IPS-18a (cell line): ENCODE measurements at regions not wholly inside any gene's neighbourhood (a gene's known extent, or its start where the extent isn't known, plus 50 kb on each side); places are given as distances from the start of the nearest gene placed in this dataset.

Experiments
- H3K27ac ChIP-seq: one replicate; pipeline ENCODE4 v1.5.1; 2013; ENCODE audit warnings: low read length
- H3K27me3 ChIP-seq: one replicate; pipeline ENCODE4 v1.6.1; 2013; ENCODE audit warnings: mild to moderate bottlenecking, low read length; ENCODE audit not compliant: control insufficient read depth, insufficient read depth
- H3K36me3 ChIP-seq: one replicate; pipeline ENCODE4 v1.6.1; 2013; ENCODE audit warnings: low read depth, low read length; ENCODE audit not compliant: control insufficient read depth
- H3K4me1 ChIP-seq: one replicate; pipeline ENCODE4 v1.6.1; 2013; ENCODE audit warnings: low read depth, low read length; ENCODE audit not compliant: control insufficient read depth
- H3K4me3 ChIP-seq: one replicate; pipeline ENCODE4 v1.5.1; 2013; ENCODE audit warnings: low read length
- H3K9ac ChIP-seq: one replicate; pipeline ENCODE4 v1.6.1; 2013; ENCODE audit warnings: mild to moderate bottlenecking, low read length, moderate library complexity
- H3K9me3 ChIP-seq: one replicate; pipeline ENCODE4 v1.6.1; 2013; ENCODE audit warnings: low read depth, low read length; ENCODE audit not compliant: control insufficient read depth

DNA sequence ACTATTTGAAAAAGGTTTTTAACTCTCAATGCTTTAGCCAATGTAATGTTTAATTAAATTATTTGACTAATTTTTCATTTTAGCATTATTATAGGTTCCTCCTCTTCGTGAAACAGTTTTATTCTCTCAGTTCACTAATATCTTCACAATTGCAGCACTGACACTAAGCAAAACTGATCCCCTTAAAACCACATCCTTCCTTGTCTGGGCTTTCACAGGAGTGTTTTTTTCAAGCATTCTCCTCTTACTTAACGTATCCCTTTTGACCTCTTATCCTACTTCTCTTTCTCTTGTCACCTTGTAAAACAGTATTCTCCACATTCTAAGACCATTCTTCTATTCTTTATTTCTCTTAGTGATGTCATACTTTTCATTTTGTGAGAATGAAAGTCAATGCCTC lies 112.8 kb downstream of the DSC3 start:
- Histone ChIP-seq H3K27ac (no peak overlapping the region), H3K4me1 (no peaks in the 10 kb centered on the region), H3K9me3 (no peaks in the 10 kb centered on the region), H3K9ac (no peak overlapping the region), H3K27me3 (no peaks in the 10 kb centered on the region), H3K36me3 (no peaks in the 10 kb centered on the region), H3K4me3 (no peak overlapping the region)

DNA sequence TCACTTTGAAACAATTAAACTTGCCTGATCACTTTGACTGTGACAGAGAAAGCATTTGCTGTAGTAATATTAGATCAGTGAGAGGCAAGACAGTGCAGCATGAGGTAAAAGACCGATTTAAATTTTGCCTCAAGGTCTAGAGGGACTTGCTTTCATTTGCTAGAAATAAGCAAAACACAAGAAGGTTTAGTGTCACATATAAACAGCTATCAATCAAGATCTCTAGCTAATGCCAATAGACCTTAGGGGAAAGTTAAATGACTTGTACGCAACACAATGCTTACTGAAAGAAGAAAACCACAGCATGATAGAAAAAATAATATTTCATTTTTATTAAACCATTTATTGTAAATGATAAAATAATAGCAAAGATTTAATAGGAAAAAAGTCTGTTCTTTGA lies 113.5 kb downstream of the DSC3 start:
- Histone ChIP-seq H3K9me3 (no peaks in the 10 kb centered on the region), H3K4me1 (no peaks in the 10 kb centered on the region), H3K27me3 (no peaks in the 10 kb centered on the region), H3K4me3 (no peak overlapping the region), H3K27ac (no peak overlapping the region), H3K9ac (no peak overlapping the region), H3K36me3 (no peaks in the 10 kb centered on the region)

GRCh38 chr18:30927517-30928075 lies 114.9 kb downstream of the DSC3 start:
- no peak overlapping the region for H3K27ac ChIP-seq
- no peaks in the 10 kb centered on the region for H3K4me1 ChIP-seq
- H3K9ac ChIP-seq, result no peak overlapping the region
- H3K9me3 ChIP-seq, result no peaks in the 10 kb centered on the region
- H3K27me3 ChIP-seq, result no peaks in the 10 kb centered on the region
- no peak overlapping the region for H3K4me3 ChIP-seq
- no peaks in the 10 kb centered on the region for H3K36me3 ChIP-seq

DNA sequence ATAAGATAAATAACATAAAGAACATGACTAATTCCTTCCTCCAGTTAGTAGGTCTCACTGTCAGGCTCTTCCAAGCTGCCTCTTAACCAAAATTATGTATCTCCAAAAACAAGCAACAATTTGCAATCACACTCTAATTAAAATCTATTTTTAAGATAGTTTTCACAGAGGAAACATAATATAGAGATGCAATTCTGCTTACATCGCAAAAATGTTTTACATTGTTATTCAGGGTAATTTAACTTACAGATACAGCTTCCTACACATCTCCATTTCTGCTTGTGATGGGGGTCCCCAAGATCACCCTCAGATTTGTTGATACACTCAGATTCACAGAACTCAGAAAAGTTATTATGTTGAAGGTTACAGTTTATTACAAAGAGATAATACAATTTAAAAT lies 115.5 kb downstream of the DSC3 start:
- Histone ChIP-seq H3K36me3 (no peaks in the 10 kb centered on the region), H3K9me3 (no peaks in the 10 kb centered on the region), H3K27me3 (no peaks in the 10 kb centered on the region), H3K27ac (no peak overlapping the region), H3K4me1 (no peaks in the 10 kb centered on the region), H3K9ac (no peak overlapping the region), H3K4me3 (no peak overlapping the region)

GRCh38 chr18:30925795-30926194 lies 116.7 kb downstream of the DSC3 start:
- Histone ChIP-seq H3K27ac (no peak overlapping the region), H3K4me1 (no peaks in the 10 kb centered on the region), H3K36me3 (no peaks in the 10 kb centered on the region), H3K9ac (no peak overlapping the region), H3K4me3 (no peak overlapping the region), H3K27me3 (no peaks in the 10 kb centered on the region), H3K9me3 (no peaks in the 10 kb centered on the region)

- H3K36me3 ChIP-seq, result no peaks in the 10 kb centered on the region
- H3K27ac ChIP-seq, result no peak overlapping the region
- no peak overlapping the region for H3K4me3 ChIP-seq
- H3K27me3 ChIP-seq, result no peaks in the 10 kb centered on the region
- H3K9ac ChIP-seq, result no peak overlapping the region
- H3K4me1 ChIP-seq, result no peaks in the 10 kb centered on the region
- no peaks in the 10 kb centered on the region for H3K9me3 ChIP-seq
Observed at GRCh38 chr18:30920757-30921156, 121.8 kb downstream of the DSC3 start.

DNA sequence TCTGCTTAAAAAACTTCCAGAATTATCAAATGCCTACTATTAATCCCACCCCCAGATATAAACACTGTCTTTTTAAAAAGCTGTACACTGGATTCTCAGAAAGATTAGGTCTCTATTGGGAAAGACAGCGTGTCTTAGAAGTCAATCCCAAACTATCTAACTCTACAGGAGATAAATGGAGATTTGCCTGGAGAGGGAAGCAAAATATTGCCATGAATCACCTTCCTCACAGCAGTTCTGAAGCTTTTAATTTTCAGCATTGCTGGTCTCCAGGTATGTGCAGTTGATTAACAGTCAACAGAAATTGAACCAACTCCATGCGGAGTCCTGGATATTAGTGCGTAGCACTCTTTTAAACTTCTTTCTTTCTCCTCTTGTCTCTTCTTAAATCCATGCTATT lies 122.2 kb downstream of the DSC3 start:
- Histone ChIP-seq H3K9me3 (no peaks in the 10 kb centered on the region), H3K9ac (no peak overlapping the region), H3K27ac (no peak overlapping the region), H3K27me3 (no peaks in the 10 kb centered on the region), H3K4me3 (no peak overlapping the region), H3K36me3 (no peaks in the 10 kb centered on the region), H3K4me1 (no peaks in the 10 kb centered on the region)

DNA sequence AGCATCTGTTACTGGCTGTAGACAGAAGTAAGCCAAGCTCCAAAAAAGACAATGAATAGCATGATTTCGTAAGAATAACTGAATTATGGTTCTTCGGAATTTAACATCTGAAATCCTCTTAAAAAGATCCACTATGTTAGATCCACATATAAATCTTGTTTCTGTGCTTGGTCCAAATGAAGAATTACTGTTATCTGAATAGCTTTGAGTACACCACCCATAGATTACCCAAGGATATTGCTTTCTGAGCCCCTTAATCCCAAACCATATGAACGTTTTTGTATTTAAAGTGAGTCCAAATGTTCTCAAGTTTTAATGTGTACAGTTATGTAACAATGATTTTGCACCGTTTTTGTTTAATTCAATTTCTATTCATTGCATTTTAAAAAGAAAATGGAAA lies 124.9 kb downstream of the DSC3 start:
- H3K9me3 ChIP-seq, result no peaks in the 10 kb centered on the region
- no peaks in the 10 kb centered on the region for H3K36me3 ChIP-seq
- H3K4me3 ChIP-seq, result no peak overlapping the region
- no peaks in the 10 kb centered on the region for H3K27me3 ChIP-seq
- H3K27ac ChIP-seq, result no peak overlapping the region
- no peak overlapping the region for H3K9ac ChIP-seq
- H3K4me1 ChIP-seq, result no peaks in the 10 kb centered on the region

DNA sequence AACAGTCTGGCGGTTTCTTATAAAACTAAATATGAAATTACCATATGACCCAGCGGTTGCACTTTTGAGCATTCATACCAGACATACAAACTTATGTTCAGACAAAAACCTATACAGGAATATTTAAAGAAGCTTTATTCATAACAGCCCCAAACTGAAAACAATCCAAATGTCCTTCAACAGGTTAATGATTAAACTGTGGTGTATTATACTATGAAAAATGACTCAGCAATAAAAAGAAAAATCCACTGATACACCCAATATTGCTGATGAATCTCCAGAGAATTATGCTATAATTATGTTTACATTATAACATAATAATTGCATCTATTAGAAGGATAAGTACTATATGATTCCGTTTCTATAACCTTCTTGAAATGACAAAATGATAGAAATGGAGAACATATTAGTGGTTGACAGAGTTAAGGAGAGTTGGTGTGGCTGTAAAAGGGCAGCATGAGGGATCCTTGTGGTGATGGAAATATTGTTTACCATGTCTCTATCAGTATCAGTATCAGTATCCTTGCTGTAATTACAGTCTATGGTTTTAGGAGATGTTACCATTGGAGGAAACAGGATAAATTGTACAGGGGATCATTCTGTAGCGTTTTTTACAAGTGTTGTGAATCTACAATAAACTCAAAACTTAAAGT lies 127.1 kb downstream of the DSC3 start:
- Histone ChIP-seq H3K9me3 (no peaks in the 10 kb centered on the region), H3K36me3 (no peaks in the 10 kb centered on the region), H3K4me1 (no peaks in the 10 kb centered on the region), H3K27me3 (no peaks in the 10 kb centered on the region), H3K9ac (no peak overlapping the region), H3K27ac (no peak overlapping the region), H3K4me3 (no peak overlapping the region)

DNA sequence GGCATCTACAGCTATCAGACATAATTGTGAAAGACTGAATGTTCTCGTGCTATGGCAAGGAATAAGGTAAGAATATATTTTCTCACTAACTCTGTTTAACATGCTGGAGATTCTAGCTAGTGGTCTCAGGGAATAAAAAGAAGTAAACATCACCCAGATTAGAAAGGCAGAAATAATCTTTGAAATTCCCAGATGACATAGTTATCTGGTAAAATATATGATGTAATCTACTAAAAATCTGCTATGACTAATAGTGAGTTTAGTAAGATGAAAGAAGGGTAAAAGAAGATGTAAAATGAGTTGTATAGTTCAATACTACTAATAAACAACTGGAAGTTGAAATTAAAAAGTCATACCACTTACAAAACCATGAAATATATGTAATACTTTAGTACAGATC lies 134.2 kb downstream of the DSC3 start:
- Histone ChIP-seq H3K4me3 (no peak overlapping the region), H3K4me1 (no peaks in the 10 kb centered on the region), H3K36me3 (no peaks in the 10 kb centered on the region), H3K27me3 (no peaks in the 10 kb centered on the region), H3K9ac (no peak overlapping the region), H3K9me3 (no peaks in the 10 kb centered on the region), H3K27ac (no peak overlapping the region)

DNA sequence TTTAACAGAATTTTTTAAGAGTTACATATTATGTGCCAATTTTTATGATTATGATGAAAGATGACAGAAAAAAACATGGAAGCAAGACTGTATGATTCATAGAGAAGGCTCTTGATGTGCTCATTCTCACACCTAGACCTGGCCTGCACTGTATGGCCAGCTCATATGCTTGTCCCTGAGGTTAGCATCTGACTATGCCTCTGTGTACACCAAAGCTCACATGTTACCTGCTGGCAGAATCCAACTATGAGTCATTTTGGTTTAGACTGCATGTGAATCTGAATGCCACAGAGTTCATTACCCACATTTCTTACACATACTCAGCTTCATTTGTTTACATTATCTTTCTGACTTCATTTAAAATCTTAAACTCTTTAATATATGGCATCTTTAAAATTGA lies 139.0 kb downstream of the DSC3 start:
- Histone ChIP-seq H3K9ac (no peak overlapping the region), H3K4me1 (peaks cover 6% of the 10 kb centered on the region), H3K36me3 (no peaks in the 10 kb centered on the region), H3K4me3 (no peak overlapping the region), H3K27me3 (no peaks in the 10 kb centered on the region), H3K9me3 (no peaks in the 10 kb centered on the region), H3K27ac (no peak overlapping the region)

- H3K4me3 ChIP-seq, result no peak overlapping the region
- H3K27ac ChIP-seq, result no peak overlapping the region
- no peaks in the 10 kb centered on the region for H3K9me3 ChIP-seq
- H3K4me1 ChIP-seq, result peaks cover 15% of the 10 kb centered on the region
- no peaks in the 10 kb centered on the region for H3K36me3 ChIP-seq
- no peaks in the 10 kb centered on the region for H3K27me3 ChIP-seq
- H3K9ac ChIP-seq, result no peak overlapping the region
Observed at GRCh38 chr18:30889519-30890301, 152.8 kb downstream of the DSC3 start.
